ENCODE measurements at regions not wholly inside any gene's neighbourhood (a gene's known extent, or its start where the extent isn't known, plus 50 kb on each side); places are given as distances from the start of the nearest gene placed in this dataset.

DNA sequence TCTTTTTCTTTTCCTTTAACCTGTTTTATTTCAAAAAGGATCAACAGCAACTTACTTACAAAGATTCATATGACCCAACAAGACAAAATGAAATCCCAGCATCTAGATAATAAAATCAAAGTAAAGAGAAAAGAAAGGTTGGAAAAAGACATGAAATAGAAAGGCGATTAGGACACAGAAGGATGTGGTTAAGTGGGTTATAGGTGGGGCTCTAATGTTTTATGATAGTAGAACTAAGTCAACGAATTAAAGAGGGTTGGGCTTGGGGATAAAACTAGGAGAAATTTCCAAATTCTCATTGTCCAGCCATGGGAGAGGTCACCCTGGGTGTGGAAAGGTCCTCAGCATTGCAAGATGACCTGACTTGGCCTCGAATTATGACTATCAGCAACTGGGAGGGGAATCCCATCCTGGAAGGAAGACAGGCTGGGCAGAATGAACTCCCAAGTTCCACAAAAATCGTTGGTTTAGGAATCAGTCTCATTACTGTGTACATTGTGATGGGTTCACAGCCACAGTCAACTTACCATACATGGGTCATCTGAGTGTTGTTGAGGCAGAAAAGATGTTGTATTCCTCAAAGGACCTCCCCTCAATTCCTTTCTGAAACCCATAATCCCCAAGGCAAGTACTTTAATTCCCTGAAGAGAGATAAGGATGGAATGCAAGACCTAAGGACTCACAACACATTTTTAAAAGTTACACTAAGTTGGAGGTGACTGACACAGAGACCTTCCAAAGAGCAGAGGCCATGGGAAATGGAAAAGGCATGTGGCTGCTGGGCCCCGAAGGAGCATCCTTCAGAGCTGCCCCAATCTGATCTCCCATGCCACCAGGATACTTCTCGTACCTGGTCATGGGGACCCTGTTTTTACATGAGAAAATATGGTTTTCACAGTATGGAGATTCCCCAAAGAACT is 167.6 kb downstream of the UXS1 start:
- Histone ChIP-seq H3K36me3 (ENCODE audit: low read depth) (no peaks in the 10 kb centered on the region), H3K27ac (ENCODE audit: poor library complexity, severe bottlenecking) (no peak overlapping the region), H3K4me1 (ENCODE audit: insufficient read depth, poor library complexity, severe bottlenecking) (peaks cover 6% of the 10 kb centered on the region), H3K4me3 (ENCODE audit: severe bottlenecking) (no peak overlapping the region), H3K27me3 (ENCODE audit: insufficient read depth, poor library complexity, severe bottlenecking) (no peaks in the 10 kb centered on the region), H3K9me3 (ENCODE audit: severe bottlenecking) (no peaks in the 10 kb centered on the region)
- no peak for DNase-seq (ENCODE audit: low spot score)
- TF ChIP-seq, protein P1, sequence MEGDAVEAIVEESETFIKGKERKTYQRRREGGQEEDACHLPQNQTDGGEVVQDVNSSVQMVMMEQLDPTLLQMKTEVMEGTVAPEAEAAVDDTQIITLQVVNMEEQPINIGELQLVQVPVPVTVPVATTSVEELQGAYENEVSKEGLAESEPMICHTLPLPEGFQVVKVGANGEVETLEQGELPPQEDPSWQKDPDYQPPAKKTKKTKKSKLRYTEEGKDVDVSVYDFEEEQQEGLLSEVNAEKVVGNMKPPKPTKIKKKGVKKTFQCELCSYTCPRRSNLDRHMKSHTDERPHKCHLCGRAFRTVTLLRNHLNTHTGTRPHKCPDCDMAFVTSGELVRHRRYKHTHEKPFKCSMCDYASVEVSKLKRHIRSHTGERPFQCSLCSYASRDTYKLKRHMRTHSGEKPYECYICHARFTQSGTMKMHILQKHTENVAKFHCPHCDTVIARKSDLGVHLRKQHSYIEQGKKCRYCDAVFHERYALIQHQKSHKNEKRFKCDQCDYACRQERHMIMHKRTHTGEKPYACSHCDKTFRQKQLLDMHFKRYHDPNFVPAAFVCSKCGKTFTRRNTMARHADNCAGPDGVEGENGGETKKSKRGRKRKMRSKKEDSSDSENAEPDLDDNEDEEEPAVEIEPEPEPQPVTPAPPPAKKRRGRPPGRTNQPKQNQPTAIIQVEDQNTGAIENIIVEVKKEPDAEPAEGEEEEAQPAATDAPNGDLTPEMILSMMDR (IDR thresholded peaks at IDR 0.05; ENCODE audit: poor library complexity, severe bottlenecking) = no peak
- no peak for ATAC-seq (ENCODE audit: low read depth)

DNA sequence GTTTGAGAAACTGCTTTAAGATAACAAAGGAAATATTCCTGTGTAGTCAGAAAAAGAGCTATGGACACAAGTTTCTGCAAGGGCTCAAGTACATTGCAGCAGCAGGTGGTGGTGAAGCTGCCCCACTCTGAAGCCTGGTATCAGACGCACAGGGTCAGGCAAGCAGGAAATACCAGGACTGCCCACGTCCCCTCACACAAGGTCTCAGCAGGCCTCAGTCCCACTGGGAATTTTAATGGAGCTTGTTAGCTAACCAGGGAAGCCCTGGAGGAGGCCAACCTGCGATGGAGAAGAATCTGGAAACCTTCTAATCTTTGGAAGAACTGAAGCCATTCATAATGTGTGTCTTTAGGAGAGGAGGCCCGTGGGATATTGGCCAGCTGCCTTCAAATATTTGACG is 168.3 kb downstream of the UXS1 start:
- no peaks in the 10 kb centered on the region for H3K27me3 ChIP-seq (ENCODE audit: insufficient read depth, poor library complexity, severe bottlenecking)
- H3K9me3 ChIP-seq (ENCODE audit: severe bottlenecking) = no peaks in the 10 kb centered on the region
- H3K4me1 ChIP-seq (ENCODE audit: insufficient read depth, poor library complexity, severe bottlenecking) = peaks cover 5% of the 10 kb centered on the region
- no peak overlapping the region for H3K27ac ChIP-seq (ENCODE audit: poor library complexity, severe bottlenecking)
- DNase-seq (ENCODE audit: low spot score) = no peak
- no peaks in the 10 kb centered on the region for H3K36me3 ChIP-seq (ENCODE audit: low read depth)
- ATAC-seq (ENCODE audit: low read depth) = no peak
- no peak overlapping the region for H3K4me3 ChIP-seq (ENCODE audit: severe bottlenecking)
- TF ChIP-seq, protein P1 (IDR thresholded peaks at IDR 0.05; ENCODE audit: poor library complexity, severe bottlenecking) = no peak

DNA sequence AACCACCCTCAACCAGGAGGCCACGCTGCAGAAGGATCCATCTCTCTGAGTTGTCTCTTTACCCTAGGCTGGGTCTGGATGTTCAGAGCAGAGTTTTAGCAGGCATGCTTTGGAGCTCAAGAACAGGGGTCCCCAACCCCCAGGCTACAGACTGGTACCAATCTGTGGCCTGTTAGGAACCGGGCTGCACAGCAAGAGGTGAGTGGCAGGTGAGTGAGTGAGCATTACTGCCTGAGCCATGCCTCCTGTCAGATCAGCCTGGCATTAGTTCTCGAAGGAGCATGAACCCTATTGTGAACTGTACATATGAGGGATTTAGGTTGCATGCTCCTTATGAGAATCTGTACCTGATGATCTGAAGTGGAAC is 172.5 kb downstream of the UXS1 start:
- Histone ChIP-seq H3K9me3 (ENCODE audit: severe bottlenecking) (no peaks in the 10 kb centered on the region), H3K4me1 (ENCODE audit: insufficient read depth, poor library complexity, severe bottlenecking) (no peaks in the 10 kb centered on the region), H3K27ac (ENCODE audit: poor library complexity, severe bottlenecking) (no peak overlapping the region), H3K27me3 (ENCODE audit: insufficient read depth, poor library complexity, severe bottlenecking) (no peaks in the 10 kb centered on the region), H3K36me3 (ENCODE audit: low read depth) (no peaks in the 10 kb centered on the region), H3K4me3 (ENCODE audit: severe bottlenecking) (no peak overlapping the region)
- ATAC-seq (ENCODE audit: low read depth) (no peak), DNase-seq (ENCODE audit: low spot score) (no peak)
- TF ChIP-seq, protein P1 (IDR thresholded peaks at IDR 0.05; ENCODE audit: poor library complexity, severe bottlenecking) = no peak

DNA sequence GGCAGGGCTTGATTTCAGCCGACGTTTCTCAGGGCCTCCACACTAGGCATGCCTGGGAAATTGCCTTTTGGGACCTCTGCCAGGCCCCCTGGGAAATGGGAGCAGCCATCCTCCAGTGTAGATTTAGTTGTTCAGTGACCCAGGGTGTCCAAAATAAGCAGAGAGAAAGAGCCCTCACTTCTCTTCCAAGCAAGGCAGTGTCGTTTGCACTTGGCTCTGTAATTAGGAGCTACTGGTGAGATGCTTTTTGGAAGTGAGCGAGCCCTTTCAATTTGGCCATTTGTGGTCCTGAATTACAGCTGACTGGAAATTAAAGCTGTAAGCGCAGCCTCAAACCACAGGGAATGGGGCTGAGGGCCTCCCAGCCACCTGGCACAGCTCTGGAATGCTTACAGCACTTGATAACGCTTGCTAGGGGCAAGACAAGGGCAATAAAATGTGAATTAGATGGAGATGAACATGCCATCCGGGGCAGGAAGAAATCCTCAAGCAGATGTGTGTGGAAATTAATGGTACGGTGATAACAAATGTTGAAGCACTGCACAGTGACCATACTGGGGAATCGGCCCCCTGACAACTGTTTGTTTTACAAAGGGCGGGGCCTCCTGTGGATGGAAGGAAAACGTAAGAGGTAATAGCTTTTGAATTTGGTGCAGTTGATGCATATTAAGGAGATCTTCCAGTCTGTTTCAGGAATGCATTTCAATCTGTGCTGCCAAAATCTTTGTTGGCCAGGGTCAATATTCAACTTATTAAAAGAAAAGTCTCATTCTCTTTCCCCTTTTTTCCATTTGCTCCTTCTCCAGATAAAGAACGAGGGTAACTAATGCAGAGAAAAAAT is 173.1 kb downstream of the UXS1 start:
- no peak for ATAC-seq (ENCODE audit: low read depth)
- DNase-seq (ENCODE audit: low spot score) = no peak
- Histone ChIP-seq H3K9me3 (ENCODE audit: severe bottlenecking) (no peaks in the 10 kb centered on the region), H3K4me3 (ENCODE audit: severe bottlenecking) (no peak overlapping the region), H3K4me1 (ENCODE audit: insufficient read depth, poor library complexity, severe bottlenecking) (no peaks in the 10 kb centered on the region), H3K36me3 (ENCODE audit: low read depth) (no peaks in the 10 kb centered on the region), H3K27ac (ENCODE audit: poor library complexity, severe bottlenecking) (no peak overlapping the region), H3K27me3 (ENCODE audit: insufficient read depth, poor library complexity, severe bottlenecking) (no peaks in the 10 kb centered on the region)
- TF ChIP-seq, protein P1 (IDR thresholded peaks at IDR 0.05; ENCODE audit: poor library complexity, severe bottlenecking) = no peak

Data from RWPE2 (cell line).